GM18505 (cell line): ENCODE measurements at regions not wholly inside any gene's neighbourhood (a gene's known extent, or its start where the extent isn't known, plus 50 kb on each side); places are given as distances from the start of the nearest gene placed in this dataset.

Experiments
- ATAC-seq: cut with Tn5 transposase; IDR thresholded peaks from one replicate; pipeline ENCODE4 v1.9.1; 2021; ENCODE audit not compliant: unreplicated experiment
- POLR2A ChIP-seq: IDR thresholded peaks from 4 replicates; pipeline ENCODE4 v1.6.1; 2011; ENCODE audit warnings: borderline replicate concordance; ENCODE audit not compliant: insufficient read depth, insufficient read length; ENCODE audit errors: extremely low read depth

DNA sequence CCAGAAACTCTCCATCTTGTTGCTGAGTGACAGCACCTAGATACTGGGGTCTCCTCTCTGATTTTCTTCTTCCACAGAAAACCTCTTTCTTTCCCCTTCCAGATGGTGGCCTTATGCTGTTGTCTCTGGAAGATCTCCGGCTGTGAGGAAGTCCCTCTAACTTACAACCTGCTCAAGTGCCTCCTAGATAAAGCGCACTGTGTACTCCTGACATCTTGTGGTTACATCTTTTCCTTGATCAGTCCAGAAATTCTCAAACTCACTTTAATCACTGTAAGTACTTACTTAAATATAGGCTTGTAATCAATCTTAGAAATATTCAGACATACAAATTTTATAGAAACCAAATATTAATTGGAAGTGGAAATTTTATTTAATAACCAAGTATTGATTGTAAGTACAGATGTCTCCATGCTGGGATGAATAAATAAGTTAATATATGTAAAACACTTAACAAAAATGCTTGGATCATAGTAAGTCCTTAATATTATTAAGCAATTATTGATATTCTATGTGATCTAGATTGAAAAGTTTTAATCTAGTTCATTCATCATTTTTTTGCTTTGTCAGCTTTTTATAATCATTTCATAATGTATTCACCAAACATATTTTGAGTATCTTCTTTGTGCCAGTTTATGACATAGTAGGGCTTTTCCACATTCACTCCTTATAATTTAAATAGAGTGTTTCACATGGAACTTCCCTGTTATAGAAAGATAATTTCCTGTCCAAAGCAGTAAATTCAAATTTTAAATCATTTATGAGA, 1381.4 kb upstream of the CDH6 start:
- no peak for TF ChIP-seq POLR2A
- ATAC-seq, result no peak

DNA sequence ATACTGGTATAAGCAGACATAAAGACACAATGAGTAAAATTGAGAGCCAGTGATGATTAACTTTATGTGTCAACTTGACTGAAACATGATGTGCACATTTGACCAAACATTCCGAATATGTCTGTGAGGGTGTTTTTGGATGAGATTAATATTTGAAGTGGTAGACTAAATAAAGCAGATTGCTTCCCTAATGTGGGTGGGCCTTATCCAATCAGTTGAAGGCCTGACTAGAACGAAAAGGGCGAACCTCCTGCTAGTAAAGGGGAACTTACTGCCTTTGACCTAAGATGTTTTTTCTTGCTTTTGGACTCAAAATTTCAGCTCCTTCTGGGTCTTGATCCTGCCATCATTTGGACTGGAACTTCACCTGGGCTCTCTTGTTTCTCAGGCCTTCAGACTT, 1387.7 kb upstream of the CDH6 start:
- no peak for ATAC-seq

DNA sequence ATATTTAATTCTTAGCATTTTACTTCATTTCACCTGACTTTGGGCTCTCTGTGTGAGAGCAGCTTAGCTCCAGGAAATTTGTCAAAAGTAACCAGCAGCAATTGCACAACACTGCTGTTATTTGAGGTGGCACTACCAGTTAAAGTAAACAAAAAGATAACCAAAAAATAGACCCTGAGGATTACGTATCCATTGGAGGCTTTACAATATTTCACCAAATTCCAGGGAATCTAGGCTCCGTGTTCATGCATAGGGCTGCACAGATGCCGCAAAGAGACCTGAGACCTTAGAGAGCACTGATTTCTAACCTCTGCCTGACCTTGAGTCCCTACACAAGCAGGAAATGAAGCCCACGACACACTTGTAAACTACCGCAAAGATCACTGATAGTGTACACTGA, 1392.7 kb upstream of the CDH6 start:
- no peak for ATAC-seq
- no peak for TF ChIP-seq POLR2A

More for the DNA sequence above, 1387.7 kb upstream of the CDH6 start:
- no peak for TF ChIP-seq POLR2A

DNA sequence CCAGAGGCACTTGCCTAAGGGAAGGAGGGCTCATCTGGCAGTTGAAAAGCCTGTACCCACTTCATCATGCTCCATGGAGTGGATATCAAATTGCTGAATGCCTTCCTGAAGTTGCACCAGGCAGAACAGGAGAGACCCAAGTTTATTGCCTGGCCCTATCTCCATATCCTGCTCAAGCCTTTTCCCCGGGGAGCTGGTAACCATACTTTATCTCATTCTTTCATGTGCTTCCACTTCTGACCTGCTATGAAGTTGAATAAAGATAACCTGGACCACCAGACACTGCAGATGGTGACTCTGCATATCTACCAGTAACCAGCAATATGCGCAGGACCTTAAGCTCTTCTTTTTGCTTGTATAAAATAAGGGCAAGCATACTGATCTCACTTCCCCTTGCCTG, 1397.5 kb upstream of the CDH6 start:
- TF ChIP-seq POLR2A, result no peak
- ATAC-seq, result no peak

DNA sequence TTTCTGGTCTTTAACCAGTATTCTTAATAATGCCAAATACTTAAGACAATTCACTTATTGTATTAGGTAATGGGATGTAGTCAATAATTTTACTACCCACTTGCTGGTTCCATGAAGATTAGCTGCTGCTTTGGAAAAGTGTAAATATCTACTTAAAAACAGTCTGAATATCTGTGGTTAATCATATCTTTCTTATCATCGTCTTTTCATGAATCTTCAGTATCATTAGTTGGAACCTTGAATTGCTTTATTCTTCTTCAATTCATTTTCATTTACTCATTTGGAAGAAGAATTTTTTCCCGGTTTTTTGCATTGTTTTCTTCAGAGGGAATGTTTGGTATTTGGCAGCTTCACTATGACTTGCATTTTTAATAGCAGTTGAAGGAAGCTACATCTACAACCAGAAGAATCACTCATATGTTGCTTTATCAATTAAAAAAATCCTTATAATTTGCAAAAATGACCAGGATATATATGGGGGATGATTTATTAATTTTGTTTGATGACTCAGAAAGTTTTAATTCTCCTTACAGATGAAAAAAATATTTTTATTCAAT, 1398.3 kb upstream of the CDH6 start:
- no peak for ATAC-seq
- TF ChIP-seq POLR2A, result no peak

DNA sequence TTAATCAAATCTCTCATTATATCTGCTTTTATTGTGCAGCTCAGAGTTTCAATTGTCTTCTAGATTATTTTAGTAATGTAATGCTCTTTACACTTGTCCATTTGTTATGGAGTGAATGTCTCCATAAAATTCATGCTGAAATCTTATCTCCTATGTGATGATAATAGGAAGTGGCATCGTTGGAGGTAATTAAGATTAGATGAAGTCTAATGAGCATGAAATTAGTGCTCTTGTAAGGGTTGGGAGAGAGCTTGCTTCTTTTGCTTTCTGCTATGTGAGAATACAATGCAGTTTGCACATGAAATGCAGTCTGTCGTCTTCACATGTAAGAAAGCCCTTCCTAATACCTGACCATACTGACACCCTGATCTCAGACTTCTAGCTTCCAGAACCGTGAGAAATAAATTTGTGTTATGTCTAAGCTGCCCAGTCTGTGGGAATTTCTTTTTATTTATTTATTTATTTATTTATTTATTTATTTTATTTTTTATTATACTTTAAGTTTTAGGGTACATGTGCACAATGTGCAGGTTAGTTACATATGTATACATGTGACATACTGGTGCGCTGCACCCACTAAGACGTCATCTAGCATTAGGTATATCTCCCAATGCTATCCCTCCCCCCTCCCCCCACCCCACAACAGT, 1399.2 kb upstream of the CDH6 start:
- TF ChIP-seq POLR2A, result no peak
- no peak for ATAC-seq

DNA sequence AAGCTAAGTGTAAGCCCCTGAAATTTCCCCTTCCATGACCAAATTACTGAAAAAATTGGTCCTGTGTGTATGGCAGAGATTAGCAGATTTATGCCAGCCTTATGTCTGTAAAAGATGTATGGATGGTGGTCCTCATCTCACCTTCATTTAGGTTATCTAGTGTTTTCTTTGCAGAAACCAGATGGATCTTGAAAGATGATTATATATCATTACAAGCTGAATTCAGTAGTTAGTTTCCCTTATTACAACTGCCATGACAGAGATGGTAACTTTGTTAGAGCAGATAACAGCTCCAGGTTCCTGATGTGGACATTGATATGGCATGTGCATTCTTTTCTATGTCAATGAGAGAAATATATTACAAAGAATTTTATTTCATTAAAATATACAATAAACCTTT, 1403.2 kb upstream of the CDH6 start:
- ATAC-seq, result no peak
- TF ChIP-seq POLR2A, result no peak

DNA sequence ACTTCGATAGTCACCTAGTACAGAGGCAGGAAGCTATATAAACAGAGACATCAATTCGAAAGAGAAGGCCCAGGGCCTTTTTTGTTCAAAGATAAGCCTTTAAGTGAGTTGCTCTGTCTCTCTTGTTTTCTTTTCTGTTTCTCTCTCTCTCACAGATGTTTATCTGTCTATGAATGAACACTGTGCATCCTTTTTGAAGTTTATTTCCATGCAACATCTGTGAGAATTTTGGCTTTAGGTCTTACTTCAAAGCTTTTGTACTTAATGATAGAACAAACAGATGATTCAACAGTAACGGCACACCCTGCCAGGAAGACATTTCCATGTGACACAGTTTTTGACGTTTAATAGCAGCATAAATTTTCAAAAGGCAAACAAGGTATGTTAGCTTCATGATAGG, 1413.1 kb upstream of the CDH6 start:
- no peak for TF ChIP-seq POLR2A
- no peak for ATAC-seq

DNA sequence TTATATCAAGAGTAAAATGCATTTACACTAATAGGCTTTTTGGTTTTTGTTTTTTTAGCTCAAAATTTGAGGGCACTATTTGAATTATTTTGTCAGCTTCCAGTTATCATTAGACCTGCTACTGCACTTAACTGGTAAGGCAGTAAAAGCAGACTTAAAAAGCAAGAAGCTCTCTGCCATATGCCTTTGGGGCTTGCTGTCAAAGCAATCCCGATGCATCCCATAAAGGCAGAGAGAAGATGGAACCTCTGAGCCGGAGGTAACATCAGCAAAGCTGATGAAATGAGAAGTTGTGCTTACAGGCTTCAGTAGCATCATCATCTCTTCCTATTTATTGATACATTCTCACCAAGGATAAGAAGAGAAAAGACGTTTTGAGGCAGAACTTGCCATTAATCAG, 1414.3 kb upstream of the CDH6 start:
- no peak for TF ChIP-seq POLR2A
- ATAC-seq, result no peak

DNA sequence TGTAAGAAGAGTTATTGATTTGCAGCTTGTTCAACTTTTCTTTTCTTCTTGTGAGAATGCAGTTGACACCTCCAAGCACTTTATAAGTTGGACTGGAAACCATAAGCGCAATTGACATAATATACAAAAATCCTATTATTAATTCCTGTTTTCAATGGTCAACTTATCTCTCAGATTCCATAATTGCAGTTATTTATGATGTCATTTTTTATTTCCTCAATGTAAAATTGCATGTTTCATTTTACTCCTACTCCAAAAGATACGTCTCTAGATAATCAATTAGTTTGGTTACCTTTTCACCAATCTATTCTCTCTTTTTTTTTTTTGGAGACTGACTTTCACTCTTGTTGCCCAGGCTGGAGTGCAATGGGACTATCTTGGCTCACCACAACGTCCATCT, 1416.1 kb upstream of the CDH6 start:
- no peak for ATAC-seq
- no peak for TF ChIP-seq POLR2A

DNA sequence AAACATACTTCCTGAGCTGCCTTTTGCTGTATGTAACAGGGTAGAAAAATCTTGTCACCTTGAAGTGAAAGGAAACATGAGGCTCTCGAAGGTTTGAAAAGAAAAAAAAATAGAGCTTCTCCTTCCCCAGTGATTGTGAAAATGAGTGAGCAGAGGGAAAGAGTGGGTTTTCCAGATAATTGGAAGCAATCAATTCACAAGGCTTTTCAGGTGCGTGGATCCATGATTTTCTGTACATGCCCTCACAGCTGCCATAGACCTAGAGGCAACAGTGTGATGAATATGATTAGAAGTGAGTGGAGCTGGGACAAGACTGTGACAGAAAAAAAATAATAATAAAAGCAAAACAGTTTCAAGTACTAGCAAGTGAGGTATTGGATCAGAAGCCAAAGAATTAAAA, 1422.5 kb upstream of the CDH6 start:
- ATAC-seq, result no peak
- TF ChIP-seq POLR2A, result no peak

DNA sequence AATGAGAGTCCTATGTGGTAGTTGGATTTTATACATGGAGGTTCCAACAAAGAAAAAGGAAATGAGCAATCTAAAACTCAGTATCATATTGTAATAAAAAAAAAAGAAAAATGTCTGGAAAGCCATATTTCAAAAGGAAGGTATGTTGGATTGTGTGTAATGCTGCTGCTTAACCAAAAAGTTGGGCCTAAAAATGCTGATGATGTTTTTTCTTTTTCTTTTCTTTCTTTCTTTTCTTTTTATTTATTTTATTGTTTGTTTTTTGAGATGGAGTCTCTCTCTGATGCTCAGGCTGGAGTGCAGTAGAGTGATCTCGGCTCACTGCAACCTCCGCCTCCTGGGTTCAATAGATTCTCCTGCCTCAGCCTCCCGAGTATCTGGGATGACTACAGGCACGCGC, 1424.0 kb upstream of the CDH6 start:
- TF ChIP-seq POLR2A, result no peak
- no peak for ATAC-seq

DNA sequence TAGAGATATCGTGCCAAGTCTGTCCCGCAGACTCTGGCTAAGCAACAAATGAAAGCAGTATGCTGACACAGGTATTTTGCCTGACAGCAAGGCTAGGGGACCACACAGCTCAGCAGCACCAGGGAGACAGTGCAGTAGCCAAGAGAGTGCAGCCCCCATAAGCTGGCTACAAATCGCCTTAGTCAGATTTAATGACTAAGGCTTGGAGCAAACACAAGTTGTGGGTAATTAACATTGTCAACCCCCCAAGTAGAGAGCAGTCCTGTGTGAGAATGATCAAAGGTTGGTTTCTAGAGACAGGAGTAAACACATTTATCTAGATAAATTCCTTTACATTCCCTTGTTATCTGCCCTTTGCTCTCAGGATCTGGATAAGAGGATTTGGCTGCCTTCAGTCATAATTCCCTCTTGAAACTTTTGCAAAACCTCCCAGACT, 1434.5 kb upstream of the CDH6 start:
- no peak for TF ChIP-seq POLR2A
- no peak for ATAC-seq

DNA sequence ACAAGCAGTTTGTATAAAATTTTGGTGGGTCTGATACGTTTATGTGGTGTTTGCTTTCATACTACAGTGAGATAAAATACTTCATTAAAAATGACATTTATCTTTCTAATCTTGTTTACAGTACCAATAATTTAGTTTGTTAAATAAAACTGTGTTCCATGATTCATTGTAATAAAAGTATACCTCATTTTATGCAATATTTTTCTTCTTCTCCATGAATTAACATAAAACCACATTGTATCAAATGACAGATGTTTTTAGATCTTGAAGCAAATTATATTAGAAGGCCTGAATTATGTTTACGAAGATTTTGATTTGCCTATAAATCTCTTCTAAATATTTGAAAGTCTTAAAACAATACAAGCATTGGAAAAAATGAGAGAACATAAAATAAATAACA, 1443.0 kb upstream of the CDH6 start:
- ATAC-seq, result no peak
- TF ChIP-seq POLR2A, result no peak

DNA sequence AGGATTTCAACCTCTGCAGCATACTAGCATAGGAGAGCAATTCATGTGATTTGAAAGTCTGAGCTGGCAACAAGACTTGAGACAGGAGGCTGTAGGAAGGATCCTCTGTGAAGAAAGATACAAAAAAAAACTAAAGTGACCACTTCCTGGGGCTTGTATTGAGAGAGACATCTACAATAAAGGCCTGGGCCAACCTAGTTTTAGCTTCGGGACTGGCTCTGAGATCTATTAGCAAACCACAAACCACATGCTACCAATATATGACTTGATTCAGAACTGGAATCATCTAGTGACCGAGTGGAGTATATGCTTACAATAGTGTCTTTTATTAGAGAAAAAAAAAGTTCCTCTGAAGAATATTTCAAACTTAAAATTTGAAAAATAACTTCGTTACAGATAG, 1448.9 kb upstream of the CDH6 start:
- ATAC-seq, result no peak
- TF ChIP-seq POLR2A, result no peak

DNA sequence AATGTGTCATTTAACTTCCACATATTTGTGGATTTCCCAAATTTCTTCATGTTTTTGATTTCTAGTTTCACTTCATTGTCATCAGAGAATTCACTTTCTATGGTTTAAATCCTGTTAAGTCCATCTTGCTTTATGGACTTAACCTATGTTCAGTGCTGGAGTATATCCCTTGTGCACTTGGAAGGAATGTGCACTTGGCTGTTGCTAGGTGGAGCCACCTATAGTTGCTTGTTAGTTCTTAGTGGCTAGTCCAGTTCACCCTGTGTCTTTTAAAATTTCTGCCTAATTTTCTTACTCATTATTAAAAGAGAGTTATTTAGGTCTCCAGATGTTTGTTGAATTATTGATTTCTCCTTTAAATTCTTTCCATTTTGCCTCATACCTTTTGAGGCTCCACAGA, 1472.5 kb upstream of the CDH6 start:
- TF ChIP-seq POLR2A, result no peak
- no peak for ATAC-seq
